GM19397 (cell line): ENCODE measurements at regions not wholly inside any gene's neighbourhood (a gene's known extent, or its start where the extent isn't known, plus 50 kb on each side); places are given as distances from the start of the nearest gene placed in this dataset.

Source experiments
- ATAC-seq: cut with Tn5 transposase; IDR thresholded peaks from one replicate; pipeline ENCODE4 v1.9.1; 2021; ENCODE audit warnings: mild to moderate bottlenecking, moderate library complexity; ENCODE audit not compliant: unreplicated experiment

DNA sequence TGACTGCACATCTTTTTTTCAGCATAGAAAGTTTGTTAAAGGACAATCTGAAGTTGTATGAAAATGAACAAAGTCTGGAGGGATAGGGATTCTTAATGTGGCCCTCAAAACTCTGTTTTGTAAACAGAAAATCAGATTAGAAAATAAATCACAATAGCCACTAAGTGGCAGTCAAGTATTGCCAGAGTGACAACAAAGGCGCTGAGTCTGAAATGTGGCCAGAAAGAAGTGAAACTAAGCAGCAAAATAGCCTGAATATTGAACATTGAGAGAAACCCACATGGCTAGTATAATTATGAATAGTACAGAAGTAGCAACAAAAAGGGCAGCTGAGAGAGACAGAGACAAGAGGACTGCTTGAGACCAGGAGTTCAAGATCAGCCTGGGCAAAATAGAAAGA lies 81.1 kb upstream of the CT45A1 start:
- ATAC-seq: no peak

DNA sequence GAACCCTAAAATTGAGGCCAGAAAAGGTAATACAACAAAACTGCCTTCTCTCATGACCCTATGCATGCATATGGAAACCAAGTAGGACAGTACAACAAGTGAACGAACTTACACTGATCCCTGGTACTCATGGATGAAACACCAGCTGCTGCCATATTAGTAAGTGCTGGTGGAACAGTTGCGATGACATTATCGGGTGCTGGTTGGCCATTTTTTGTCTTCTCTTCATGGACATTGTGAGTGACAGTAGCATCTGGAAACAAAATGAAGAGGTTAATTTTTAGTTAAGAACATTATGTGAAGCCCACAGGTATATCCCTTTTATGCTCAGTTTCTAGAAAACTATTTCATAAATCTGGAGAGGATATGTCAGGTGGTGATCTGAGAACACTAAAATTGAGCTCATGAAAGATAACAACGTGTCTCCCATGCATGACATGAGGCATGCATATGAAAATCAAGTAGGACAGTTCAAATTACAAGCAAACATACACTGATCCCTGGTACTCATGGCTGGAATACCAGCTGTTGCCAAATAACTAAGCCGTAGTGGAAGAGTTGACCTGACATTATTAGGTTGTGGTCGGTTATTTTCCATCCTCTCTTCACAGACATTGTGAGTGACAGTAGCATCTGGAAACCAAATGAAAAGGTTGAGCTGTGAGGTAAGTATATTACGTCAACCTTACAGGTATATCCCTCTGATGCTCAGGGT lies 74.2 kb upstream of the CT45A1 start:
- no peak for ATAC-seq

DNA sequence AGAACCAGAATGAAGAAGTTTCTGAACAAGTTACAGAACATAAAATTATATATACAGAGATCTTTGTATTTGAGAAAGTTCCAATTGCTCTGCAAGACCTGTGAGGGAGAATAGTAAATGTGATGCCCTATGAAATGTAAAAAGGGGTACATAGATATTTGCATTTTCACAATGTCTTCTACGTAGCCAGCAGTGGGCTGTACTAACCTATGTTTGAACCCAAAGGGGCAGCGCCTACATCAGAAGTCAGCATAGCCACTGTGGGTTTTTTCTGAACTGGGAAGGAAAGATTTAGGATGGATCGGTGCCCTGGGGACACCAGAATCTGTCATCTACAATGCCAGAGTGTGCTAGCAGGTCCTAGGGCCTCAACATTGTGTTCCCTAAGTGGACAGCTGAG lies 69.5 kb upstream of the CT45A1 start:
- no peak for ATAC-seq

DNA sequence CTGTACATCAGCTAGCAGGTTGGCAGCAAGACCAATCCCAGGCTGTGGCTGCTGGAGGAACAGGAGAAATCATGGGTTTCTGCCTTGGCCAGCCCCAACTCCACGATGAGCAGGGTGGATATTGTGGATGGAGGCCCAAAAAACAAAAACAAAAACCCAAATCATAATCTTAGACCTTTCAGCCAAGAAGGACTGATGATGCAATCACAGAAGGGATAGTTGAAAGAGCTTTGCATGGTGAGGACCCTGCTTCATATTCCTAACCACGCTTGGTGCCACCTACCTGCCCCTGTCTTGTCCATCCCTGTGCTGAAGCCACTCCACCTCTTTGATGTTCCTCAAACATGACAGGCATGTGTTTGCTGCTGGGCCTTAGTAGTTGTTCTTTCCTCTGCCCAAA lies 68.8 kb upstream of the CT45A1 start:
- no peak for ATAC-seq

DNA sequence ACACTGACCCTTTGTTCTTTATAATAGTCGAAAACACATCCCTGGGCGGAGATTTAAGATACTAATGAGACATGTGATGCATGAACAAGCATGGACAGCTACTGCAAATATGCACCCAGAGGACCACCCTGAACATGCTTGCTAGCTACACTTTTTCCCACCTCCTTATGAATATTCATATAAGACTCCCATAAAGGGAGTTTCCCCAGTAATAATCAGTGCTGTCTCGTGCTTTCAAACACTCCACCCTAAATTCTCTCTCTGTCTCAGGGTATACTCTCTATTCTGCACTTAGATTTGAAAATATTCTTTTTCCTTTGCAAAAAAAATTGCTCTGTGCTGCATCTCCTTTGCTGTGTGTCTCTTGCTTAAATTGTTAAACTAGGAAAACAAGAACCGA lies 64.4 kb upstream of the CT45A1 start:
- ATAC-seq: no peak

DNA sequence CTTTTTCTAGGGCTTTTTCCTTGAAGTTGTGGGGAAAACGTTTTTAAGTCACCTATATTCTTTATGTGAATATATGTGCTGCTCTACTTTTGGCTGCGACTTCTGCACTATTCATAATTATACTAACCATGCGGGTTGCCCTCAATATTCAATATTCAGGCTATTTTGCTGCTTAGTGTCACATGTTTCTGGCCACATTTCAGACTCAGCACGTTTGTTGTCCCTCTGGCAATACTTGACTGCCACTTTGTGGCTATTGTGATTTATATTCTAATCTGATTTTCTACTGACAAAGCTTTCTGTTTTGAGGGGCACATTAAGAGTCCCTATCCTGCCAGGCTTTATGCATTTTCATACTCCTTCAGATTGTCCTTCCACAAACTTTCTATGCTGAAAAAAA lies 63.9 kb upstream of the CT45A1 start:
- no peak for ATAC-seq

DNA sequence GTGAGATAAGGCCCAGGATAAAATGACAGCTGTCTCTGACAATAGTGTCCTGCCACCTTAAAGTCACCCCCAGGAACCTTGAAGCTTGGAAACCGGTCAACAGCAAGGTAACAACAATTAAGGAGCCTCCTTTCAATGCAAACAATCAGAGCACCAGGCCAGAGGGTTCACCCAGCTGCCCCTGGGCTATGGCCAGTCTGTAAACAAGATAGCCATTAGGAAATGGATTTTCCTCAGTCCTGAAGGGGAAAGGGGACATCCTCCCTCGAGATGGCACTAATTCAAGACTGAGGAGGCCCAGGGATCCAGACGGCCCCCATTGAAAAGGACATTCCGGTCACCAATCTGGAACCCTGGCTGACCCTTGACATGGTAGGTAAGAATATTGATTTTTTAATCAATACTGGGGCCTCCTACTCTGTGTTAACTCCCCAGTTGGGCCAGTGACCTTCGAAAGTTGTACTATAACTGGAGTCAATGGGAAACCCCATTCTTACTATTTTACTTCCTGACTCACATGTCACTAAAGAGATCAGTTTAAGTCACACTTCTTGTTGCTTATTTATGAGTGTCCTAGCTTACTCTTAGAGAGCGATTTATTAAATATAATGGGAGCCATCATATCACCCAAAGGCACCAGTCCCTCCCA lies 61.7 kb upstream of the CT45A1 start:
- ATAC-seq: no peak

DNA sequence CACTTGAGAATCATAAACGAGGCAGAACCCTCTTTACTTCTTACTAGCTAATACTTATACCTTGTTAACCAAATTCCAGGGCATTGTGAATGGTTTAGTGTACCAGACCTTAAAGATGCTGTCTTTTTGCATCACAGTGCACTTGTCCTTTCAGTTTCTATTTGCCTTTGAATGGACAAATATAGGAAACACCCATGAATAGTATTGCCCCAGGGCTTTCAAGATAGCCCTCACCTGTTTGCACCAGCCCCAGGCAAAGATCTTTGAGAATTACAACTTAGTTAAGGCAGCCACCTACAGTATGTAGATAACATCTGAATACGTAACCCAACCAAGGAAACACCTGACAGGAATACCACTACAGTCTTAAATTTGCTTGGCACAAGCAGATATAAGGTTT lies 60.8 kb upstream of the CT45A1 start:
- no peak for ATAC-seq

DNA sequence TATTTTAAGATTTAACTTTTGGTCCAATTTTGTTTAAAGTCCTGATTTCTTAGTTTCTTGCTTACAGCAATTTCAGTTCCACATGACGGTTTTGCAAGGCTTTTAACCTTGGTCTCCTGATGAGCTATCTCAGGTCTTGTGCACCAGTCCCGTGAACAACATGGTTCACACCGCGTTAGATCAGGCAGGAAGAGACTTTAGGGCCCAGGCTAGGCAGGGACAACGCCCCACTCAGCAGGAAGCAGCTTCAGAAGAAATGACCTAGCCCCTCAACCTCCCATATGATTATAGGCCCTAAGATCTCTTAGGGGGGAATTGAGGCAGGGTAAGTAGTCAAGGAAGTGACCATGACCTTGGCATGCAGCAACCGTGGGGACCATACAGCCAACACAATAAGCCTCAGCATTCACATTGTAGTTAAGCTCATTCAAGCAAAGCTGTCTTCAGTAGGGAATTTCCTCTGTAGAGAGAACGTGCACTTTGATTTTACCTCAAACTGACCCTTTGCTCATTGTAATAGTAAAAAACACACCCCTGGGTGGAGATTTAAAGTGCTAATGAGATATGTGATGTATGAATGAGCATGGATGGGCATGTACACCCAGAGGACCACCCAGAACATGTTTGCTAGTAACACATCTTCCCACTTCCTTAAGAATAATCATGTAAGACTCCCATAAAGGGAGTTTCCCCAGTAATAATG lies 55.3 kb upstream of the CT45A1 start:
- peak; percentile 57 for ATAC-seq
